HUES6 (cell line): ENCODE measurements at regions not wholly inside any gene's neighbourhood (a gene's known extent, or its start where the extent isn't known, plus 50 kb on each side); places are given as distances from the start of the nearest gene placed in this dataset.
"Not testable (repeated sequence)": the region's sequence is repeated elsewhere in the genome, so short reads cannot be mapped to it uniquely, and the experiment has no call there.

Experiments used
- H3K27ac ChIP-seq: 2 replicates; pipeline ENCODE4 v1.7.0; 2013; ENCODE audit warnings: low read depth, mild to moderate bottlenecking, low read length, inconsistent platforms
- H3K27me3 ChIP-seq: 2 replicates; pipeline ENCODE4 v1.6.1; 2013; ENCODE audit warnings: low read length; ENCODE audit not compliant: control insufficient read depth, insufficient read depth
- H3K36me3 ChIP-seq: 2 replicates; pipeline ENCODE4 v1.6.1; 2013; ENCODE audit warnings: low read length; ENCODE audit not compliant: control insufficient read depth, insufficient read depth
- H3K4me1 ChIP-seq: 2 replicates; pipeline ENCODE4 v1.6.1; 2013; ENCODE audit warnings: low read length; ENCODE audit not compliant: control insufficient read depth, insufficient read depth
- H3K4me3 ChIP-seq: 2 replicates; pipeline ENCODE4 v1.5.1; 2013; ENCODE audit warnings: low read depth, low read length
- H3K9ac ChIP-seq: one replicate; pipeline ENCODE4 v1.6.1; 2013; ENCODE audit warnings: mild to moderate bottlenecking, low read length
- H3K9me3 ChIP-seq: 2 replicates; pipeline ENCODE4 v1.6.1; 2013; ENCODE audit warnings: low read depth, low read length; ENCODE audit not compliant: control insufficient read depth, insufficient read depth

GRCh38 chr12:46898989-46899388 lies 73.2 kb upstream of the SLC38A4 start:
- Histone ChIP-seq H3K9ac (no peak overlapping the region), H3K9me3 (no peaks in the 10 kb centered on the region)

GRCh38 chr12:46900734-46901463 lies 75.1 kb upstream of the SLC38A4 start:
- no peak overlapping the region for H3K9ac ChIP-seq
- no peak overlapping the region for H3K4me3 ChIP-seq
- no peaks in the 10 kb centered on the region for H3K4me1 ChIP-seq
- no peaks in the 10 kb centered on the region for H3K9me3 ChIP-seq
- H3K36me3 ChIP-seq: no peaks in the 10 kb centered on the region
- H3K27me3 ChIP-seq: no peaks in the 10 kb centered on the region
- no peak overlapping the region for H3K27ac ChIP-seq

More at GRCh38 chr12:46898989-46899388, 73.2 kb upstream of the SLC38A4 start:
- Histone ChIP-seq H3K4me3 (no peak overlapping the region), H3K27ac (no peak overlapping the region), H3K27me3 (no peaks in the 10 kb centered on the region), H3K36me3 (no peaks in the 10 kb centered on the region), H3K4me1 (no peaks in the 10 kb centered on the region)

- no peaks in the 10 kb centered on the region for H3K4me1 ChIP-seq
- H3K27ac ChIP-seq: no peak overlapping the region
- no peaks in the 10 kb centered on the region for H3K36me3 ChIP-seq
- no peak overlapping the region for H3K9ac ChIP-seq
- H3K4me3 ChIP-seq: no peak overlapping the region
- no peaks in the 10 kb centered on the region for H3K9me3 ChIP-seq
- no peaks in the 10 kb centered on the region for H3K27me3 ChIP-seq
Observed at GRCh38 chr12:46901464-46902205, 75.8 kb upstream of the SLC38A4 start.

GRCh38 chr12:46903058-46903457 lies 77.3 kb upstream of the SLC38A4 start:
- no peak overlapping the region for H3K27ac ChIP-seq
- H3K36me3 ChIP-seq: no peaks in the 10 kb centered on the region

GRCh38 chr12:46904406-46905238 lies 78.8 kb upstream of the SLC38A4 start:
- H3K9ac ChIP-seq: no peak overlapping the region
- H3K27me3 ChIP-seq: no peaks in the 10 kb centered on the region
- H3K4me3 ChIP-seq: no peak overlapping the region
- no peak overlapping the region for H3K27ac ChIP-seq
- H3K4me1 ChIP-seq: no peaks in the 10 kb centered on the region
- no peaks in the 10 kb centered on the region for H3K9me3 ChIP-seq
- no peaks in the 10 kb centered on the region for H3K36me3 ChIP-seq

More at GRCh38 chr12:46903058-46903457, 77.3 kb upstream of the SLC38A4 start:
- H3K9me3 ChIP-seq: no peaks in the 10 kb centered on the region
- no peak overlapping the region for H3K9ac ChIP-seq
- no peaks in the 10 kb centered on the region for H3K4me1 ChIP-seq
- H3K4me3 ChIP-seq: no peak overlapping the region
- H3K27me3 ChIP-seq: no peaks in the 10 kb centered on the region

- not testable (repeated sequence) for H3K4me1 ChIP-seq, H3K9me3 ChIP-seq, H3K9ac ChIP-seq, H3K27me3 ChIP-seq, H3K36me3 ChIP-seq, H3K27ac ChIP-seq, H3K4me3 ChIP-seq
Observed at GRCh38 chr12:46905239-46905627, 79.4 kb upstream of the SLC38A4 start.

GRCh38 chr12:46907791-46908190 lies 82.0 kb upstream of the SLC38A4 start:
- Histone ChIP-seq H3K9ac (no peak overlapping the region), H3K27ac (no peak overlapping the region), H3K36me3 (no peaks in the 10 kb centered on the region), H3K4me3 (no peak overlapping the region), H3K4me1 (no peaks in the 10 kb centered on the region), H3K27me3 (no peaks in the 10 kb centered on the region), H3K9me3 (no peaks in the 10 kb centered on the region)

GRCh38 chr12:46908236-46908935 lies 82.6 kb upstream of the SLC38A4 start:
- H3K9me3 ChIP-seq: 0 out of 2 replicates have a peak, but pooled peaks cover under 1% of the 10 kb centered on the region
- H3K36me3 ChIP-seq: no peaks in the 10 kb centered on the region
- no peak overlapping the region for H3K4me3 ChIP-seq
- no peaks in the 10 kb centered on the region for H3K27me3 ChIP-seq
- H3K27ac ChIP-seq: no peak overlapping the region
- H3K4me1 ChIP-seq: no peaks in the 10 kb centered on the region
- H3K9ac ChIP-seq: no peak overlapping the region

- Histone ChIP-seq H3K27ac (no peak overlapping the region), H3K9me3 (0 out of 2 replicates have a peak, but pooled peaks cover 3% of the 10 kb centered on the region), H3K4me1 (no peaks in the 10 kb centered on the region), H3K27me3 (no peaks in the 10 kb centered on the region), H3K4me3 (no peak overlapping the region), H3K36me3 (no peaks in the 10 kb centered on the region), H3K9ac (no peak overlapping the region)
Observed at GRCh38 chr12:46908936-46909635, 83.3 kb upstream of the SLC38A4 start.

- Histone ChIP-seq H3K27me3 (no peaks in the 10 kb centered on the region), H3K4me3 (no peak overlapping the region), H3K36me3 (no peaks in the 10 kb centered on the region), H3K9ac (no peak overlapping the region), H3K27ac (no peak overlapping the region), H3K4me1 (no peaks in the 10 kb centered on the region), H3K9me3 (0 out of 2 replicates have a peak, but pooled peaks cover 3% of the 10 kb centered on the region)
Observed at GRCh38 chr12:46910830-46911229, 85.0 kb upstream of the SLC38A4 start.
